PC-3 (cell line): ENCODE measurements at regions not wholly inside any gene's neighbourhood (a gene's known extent, or its start where the extent isn't known, plus 50 kb on each side); places are given as distances from the start of the nearest gene placed in this dataset.
A peak's percentile ranks its signal among the peaks of the same experiment; 100 is the strongest.

Source experiments
- ATAC-seq: fragments of 200-7000 bp; cut with Tn5 transposase; 2 replicates; pipeline ENCODE4 v1.9.1; 2020; ENCODE audit warnings: mild to moderate bottlenecking, moderate library complexity
- BruUV-seq: library from RNA; stranded (reverse); fragments of 400-500 nt; replicated peaks from 2 replicates; lab custom pipeline; 2021; lab: Mats Ljungman, UMichigan
- CTCF ChIA-PET: fragments of 300-600 bp; sonication (Branson Sonifier 250); formaldehyde crosslinking; loops from one replicate; lab custom pipeline; 2022; ENCODE audit warnings: antibody characterized with exemption; lab: Charles Lee
- POLR2A ChIA-PET: fragments of 300-600 bp; sonication (Branson Sonifier 250); formaldehyde crosslinking; loops from one replicate; lab custom pipeline; 2022; ENCODE audit warnings: antibody characterized with exemption; ENCODE audit not compliant: unreplicated experiment; lab: Charles Lee
- DNase-seq: peaks from one replicate; pipeline ENCODE4 v3.0.0-alpha.2; 2015
- H2AFZ ChIP-seq: fragments of 300-600 bp; sonication (generic); 2 replicates; pipeline ENCODE4 v1.6.0; 2016; ENCODE audit warnings: antibody characterized with exemption, low read length
- H3F3A ChIP-seq: fragments of 300-600 bp; sonication (generic); one replicate; pipeline ENCODE4 v1.6.0; 2017; ENCODE audit warnings: antibody characterized with exemption, low read length, control low read depth, mild to moderate bottlenecking; ENCODE audit not compliant: unreplicated experiment
- H3K27ac ChIP-seq: fragments of 300-600 bp; sonication (generic); 2 replicates; pipeline ENCODE4 v1.5.1; 2016; ENCODE audit warnings: mild to moderate bottlenecking, low read length
- H3K27me3 ChIP-seq: fragments of 300-600 bp; sonication (generic); 2 replicates; pipeline ENCODE4 v1.6.1; 2016; ENCODE audit warnings: low read length, mixed read lengths
- H3K36me3 ChIP-seq: fragments of 300-600 bp; sonication (generic); 2 replicates; pipeline ENCODE4 v1.6.1; 2016; ENCODE audit warnings: low read depth, mixed run types, low read length, mixed read lengths
- H3K4me1 ChIP-seq: fragments of 300-600 bp; sonication (generic); 2 replicates; pipeline ENCODE4 v1.5.1; 2016; ENCODE audit warnings: low read length; ENCODE audit not compliant: insufficient read depth
- H3K4me2 ChIP-seq: fragments of 300-600 bp; sonication (generic); 2 replicates; pipeline ENCODE4 v1.6.0; 2016; ENCODE audit warnings: low read length
- H3K4me3 ChIP-seq: fragments of 300-600 bp; sonication (generic); 2 replicates; pipeline ENCODE4 v1.5.1; 2016; ENCODE audit warnings: mild to moderate bottlenecking, low read length, mixed read lengths
- H3K79me2 ChIP-seq: fragments of 300-600 bp; sonication (generic); 2 replicates; pipeline ENCODE4 v1.6.1; 2017; ENCODE audit warnings: low read length, mixed read lengths
- H3K9ac ChIP-seq: fragments of 300-600 bp; sonication (generic); 2 replicates; pipeline ENCODE4 v1.6.0; 2016; ENCODE audit warnings: mild to moderate bottlenecking, low read length
- H3K9me2 ChIP-seq: fragments of 300-600 bp; sonication (generic); replicated peaks from 2 replicates; pipeline ENCODE4 v1.6.1; 2016; ENCODE audit warnings: mixed run types, low read length, mixed read lengths
- H3K9me3 ChIP-seq: fragments of 300-600 bp; sonication (generic); 2 replicates; pipeline ENCODE4 v1.6.1; 2016; ENCODE audit warnings: low read length, mixed read lengths
- H4K20me1 ChIP-seq: fragments of 300-600 bp; sonication (generic); 2 replicates; pipeline ENCODE4 v1.6.1; 2016; ENCODE audit warnings: low read length, mixed read lengths
- CTCF ChIP-seq: fragments of 300-600 bp; sonication (generic); conservative IDR thresholded peaks from 2 replicates; pipeline ENCODE4 v1.5.1; 2017; ENCODE audit warnings: antibody characterized with exemption, low read depth, mild to moderate bottlenecking, low read length
- EZH2 ChIP-seq: fragments of 300-600 bp; sonication (generic); IDR thresholded peaks from one replicate; pipeline ENCODE4 v1.6.1; 2017; ENCODE audit warnings: antibody characterized with exemption, mild to moderate bottlenecking, low read length; ENCODE audit not compliant: unreplicated experiment
- EZH2phosphoT487 ChIP-seq: fragments of 300-600 bp; sonication (generic); IDR thresholded peaks from 2 replicates; pipeline ENCODE4 v1.6.1; 2018; ENCODE audit warnings: mild to moderate bottlenecking, antibody characterized with exemption, low read length, borderline replicate concordance
- intact Hi-C: fragments of 100-400 bp; cut with micrococcal nuclease; formaldehyde crosslinking; loops from 2 replicates; pipeline ENCODE4 v1.9.0; 2023

- H4K20me1 ChIP-seq, result no peaks in the 10 kb centered on the region
- POLR2A ChIA-PET, result no interaction called here
- no peak overlapping the region for H2AFZ ChIP-seq
- H3F3A ChIP-seq, result no peaks in the 10 kb centered on the region
- no peaks in the 10 kb centered on the region for H3K9me3 ChIP-seq
- no peak overlapping the region for H3K4me3 ChIP-seq
- no peaks in the 10 kb centered on the region for H3K36me3 ChIP-seq
- H3K9ac ChIP-seq, result no peak overlapping the region
- no peak for DNase-seq
- no peaks in the 10 kb centered on the region for H3K4me1 ChIP-seq
- ATAC-seq, result no peak
- no peak overlapping the region for H3K4me2 ChIP-seq
- intact Hi-C loops, result no loop called here
- H3K27me3 ChIP-seq, result peaks cover 11% of the 10 kb centered on the region; the same call in 1 of the 2 replicates
- CTCF ChIA-PET, result no interaction called here
- H3K9me2 ChIP-seq, result no peaks in the 10 kb centered on the region
- BruUV-seq, result no TSS peak
- TF ChIP-seq EZH2phosphoT487, result no peak
- no peak for TF ChIP-seq CTCF
- no peak for TF ChIP-seq EZH2
- H3K27ac ChIP-seq, result no peak overlapping the region
- no peaks in the 10 kb centered on the region for H3K79me2 ChIP-seq
Measured at GRCh38 chr6:23618366-23618765, 507.6 kb upstream of the NRSN1 start.

- H3F3A ChIP-seq, result no peaks in the 10 kb centered on the region
- H3K4me1 ChIP-seq, result no peaks in the 10 kb centered on the region
- no peak overlapping the region for H3K27ac ChIP-seq
- no peak; the same call in 1 of the 2 replicates for ATAC-seq
- H2AFZ ChIP-seq, result peak overlapping the region; percentile 58
- no peak overlapping the region for H3K4me2 ChIP-seq
- no peaks in the 10 kb centered on the region for H3K9me3 ChIP-seq
- H3K9ac ChIP-seq, result no peak overlapping the region
- H3K4me3 ChIP-seq, result no peak overlapping the region
- intact Hi-C loops, result no loop called here
- BruUV-seq, result no TSS peak
- H4K20me1 ChIP-seq, result no peaks in the 10 kb centered on the region
- no peak for DNase-seq
- peaks cover 10% of the 10 kb centered on the region; the same call in 1 of the 2 replicates for H3K27me3 ChIP-seq
- H3K79me2 ChIP-seq, result no peaks in the 10 kb centered on the region
- H3K36me3 ChIP-seq, result no peaks in the 10 kb centered on the region
- TF ChIP-seq EZH2 (no peak), EZH2phosphoT487 (no peak), CTCF (no peak)
- ChIA-PET POLR2A (no interaction called here), CTCF (no interaction called here)
- H3K9me2 ChIP-seq, result no peaks in the 10 kb centered on the region
Measured at GRCh38 chr6:23620911-23621401, 505.1 kb upstream of the NRSN1 start.

GRCh38 chr6:23630726-23631635 is 495.0 kb upstream of the NRSN1 start:
- Histone ChIP-seq H3K27me3 (peaks cover 23% of the 10 kb centered on the region), H4K20me1 (no peaks in the 10 kb centered on the region), H3K9ac (no peak overlapping the region), H3K4me2 (no peak overlapping the region), H3K27ac (no peak overlapping the region), H3K79me2 (no peaks in the 10 kb centered on the region), H3K36me3 (no peaks in the 10 kb centered on the region), H3F3A (no peaks in the 10 kb centered on the region), H3K9me2 (no peaks in the 10 kb centered on the region), H3K4me1 (no peaks in the 10 kb centered on the region), H3K4me3 (no peak overlapping the region), H2AFZ (no peak overlapping the region), H3K9me3 (no peaks in the 10 kb centered on the region)
- intact Hi-C loops, result no loop called here
- POLR2A ChIA-PET, result no interaction called here
- no TSS peak for BruUV-seq
- DNase-seq (no peak), ATAC-seq (no peak)
- CTCF ChIA-PET, result no interaction called here
- TF ChIP-seq EZH2 (no peak), EZH2phosphoT487 (no peak), CTCF (no peak)
